K562 (cell line): ENCODE measurements at regions not wholly inside any gene's neighbourhood (a gene's known extent, or its start where the extent isn't known, plus 50 kb on each side); places are given as distances from the start of the nearest gene placed in this dataset.
A peak's percentile ranks its signal among the peaks of the same experiment; 100 is the strongest.

Experiments used
- ATAC-seq: fragments of 200-7000 bp; cut with Tn5 transposase; 3 replicates; pipeline ENCODE4 v1.9.1; 2020; ENCODE audit warnings: moderate library complexity
- BruUV-seq: library from RNA; stranded (reverse); fragments of 400-500 nt; replicated peaks from 2 replicates; lab custom pipeline; 2021; lab: Mats Ljungman, UMichigan
- CTCF ChIA-PET: fragments of 300-600 bp; formaldehyde crosslinking; extraction: SDS; loops from one replicate; lab custom pipeline; 2021; ENCODE audit warnings: low intra/inter-chr PET ratio; lab: Yijun Ruan, JAX
- POLR2A ChIA-PET: fragments of 300-600, 350-650 bp; sonication (Branson Sonifier 250); formaldehyde crosslinking; extraction: SDS; loops from one replicate; lab custom pipeline; 2021; ENCODE audit warnings: antibody characterized with exemption, inconsistent platforms; lab: Yijun Ruan, JAX
- DNase-seq, 4 experiments: peaks; one replicate each; pipeline versions ENCODE4 v3.0.0 to v3.0.0-alpha.2; 2011 to 2018; ENCODE audit warnings: low spot score in 3 of 4, mixed read lengths in 3 of 4; ENCODE audit errors: extremely low read depth in 1 of 4
- FAIRE-seq: peaks from 2 replicates; lab custom pipeline; 2011; peaks lifted over from hg19 to GRCh38; lab: Jason Lieb, UNC
- H2AFZ ChIP-seq: 2 replicates; pipeline ENCODE4 v1.6.0; 2011; ENCODE audit warnings: low read depth, low read length, control low read depth, inconsistent platforms
- H3K27ac ChIP-seq: fragments of 200-600 bp; 3 replicates; pipeline ENCODE4 v1.8.0; 2011; ENCODE audit warnings: low read depth, mild to moderate bottlenecking, control low read depth, inconsistent platforms, low read length, moderate library complexity, mixed read lengths; ENCODE audit errors: extremely low read depth
- H3K27me3 ChIP-seq, 2 experiments: fragments of 300-600 bp in 1 of 2; 2 replicates in 1 of 2; 3 replicates in 1 of 2; pipeline versions ENCODE4 v1.6.0 to v1.8.0; 2011; ENCODE audit warnings: inconsistent platforms in 2 of 2, low read length in 2 of 2, mild to moderate bottlenecking in 1 of 2, mixed read lengths in 1 of 2, moderate library complexity in 1 of 2; ENCODE audit not compliant: control insufficient read depth in 2 of 2, insufficient read depth in 2 of 2
- H3K36me3 ChIP-seq: fragments of 300-600 bp; 3 replicates; pipeline ENCODE4 v1.8.0; 2011; ENCODE audit warnings: mild to moderate bottlenecking, low read length, inconsistent platforms; ENCODE audit not compliant: control insufficient read depth, insufficient read depth
- H3K4me1 ChIP-seq, 2 experiments: fragments of 200-600 bp in 1 of 2; replicated peaks in 1 of 2; 2 replicates in 1 of 2; 3 replicates in 1 of 2; pipeline versions ENCODE4 v1.5.1 to v1.8.0; 2011; ENCODE audit warnings: inconsistent platforms in 2 of 2, low read length in 2 of 2, mild to moderate bottlenecking in 1 of 2, mixed read lengths in 1 of 2, moderate library complexity in 1 of 2; ENCODE audit not compliant: control insufficient read depth in 2 of 2, insufficient read depth in 2 of 2
- H3K4me2 ChIP-seq: 2 replicates; pipeline ENCODE4 v1.6.1; 2011; ENCODE audit warnings: low read length, control low read depth, inconsistent platforms, mixed read lengths; ENCODE audit not compliant: insufficient read depth
- H3K4me3 ChIP-seq: fragments of 200-600 bp; sonication (generic), shearing (Covaris generic); 2 replicates; pipeline ENCODE4 v1.5.1; 2016; ENCODE audit warnings: control low read depth, inconsistent platforms
- H3K79me2 ChIP-seq: fragments of 200-600 bp; 3 replicates; pipeline ENCODE4 v1.8.0; 2011; ENCODE audit warnings: low read length, inconsistent platforms; ENCODE audit not compliant: control insufficient read depth, insufficient read depth
- H3K9ac ChIP-seq, 2 experiments: 2 replicates each; pipeline versions ENCODE4 v1.6.0 to v1.6.1; 2011; ENCODE audit warnings: low read depth in 2 of 2, low read length in 2 of 2, control low read depth in 1 of 2, inconsistent platforms in 1 of 2, mild to moderate bottlenecking in 1 of 2, mixed read lengths in 1 of 2; ENCODE audit not compliant: insufficient read depth in 1 of 2
- H3K9me1 ChIP-seq: one replicate; pipeline ENCODE4 v1.6.0; 2011; ENCODE audit warnings: inconsistent platforms, mild to moderate bottlenecking, low read length, moderate library complexity; ENCODE audit not compliant: control insufficient read depth, insufficient read depth
- H3K9me3 ChIP-seq: replicated peaks from 2 replicates; pipeline ENCODE4 v1.5.1; 2011; ENCODE audit warnings: low read depth, low read length, inconsistent platforms; ENCODE audit not compliant: control insufficient read depth, insufficient read depth
- H4K20me1 ChIP-seq: replicated peaks from 2 replicates; pipeline ENCODE4 v1.6.1; 2011; ENCODE audit warnings: low read length, inconsistent platforms, mixed read lengths; ENCODE audit not compliant: control insufficient read depth, insufficient read depth
- GABPA ChIP-seq: fragments of 200-800 bp; sonication (Bioruptor generic); conservative IDR thresholded peaks from 2 replicates; pipeline ENCODE4 v1.6.1; 2016; ENCODE audit warnings: low read depth, missing genetic modification characterization, missing compliant biosample characterization
- TCFL5 ChIP-seq: fragments of 250-450 bp; sonication (Bioruptor Pico); conservative IDR thresholded peaks from 2 replicates; pipeline ENCODE4 v1.6.1; 2021; ENCODE audit warnings: mild to moderate bottlenecking, moderate library complexity, matching md5 sums
- USF2 ChIP-seq: sonication (generic); formaldehyde crosslinking; IDR thresholded peaks from 2 replicates; pipeline ENCODE4 v1.5.0; 2020; ENCODE audit warnings: missing genetic modification reagents
- ZNF668 ChIP-seq: fragments of 250-450 bp; sonication (Bioruptor Pico); IDR thresholded peaks from 2 replicates; pipeline ENCODE4 v1.8.0; 2022; ENCODE audit warnings: mild to moderate bottlenecking, inconsistent platforms
- WGBS: fragments of 100-300 bp; shearing (Covaris generic); methylation state at CpG from one replicate; pipeline ENCODE4 v1.1.6; 2016; ENCODE audit warnings: low coverage, mixed read lengths; ENCODE audit not compliant: insufficient coverage; ENCODE audit errors: missing lambda C conversion rate; 5-methylcytosine and 5-hydroxymethylcytosine counted together
- in situ Hi-C: fragments of 300-500 bp; cut with MboI; formaldehyde crosslinking; loops from 4 replicates; pipeline ENCODE4 v1.15.0; 2018; ENCODE audit warnings: inconsistent platforms, mixed read lengths
- intact Hi-C: fragments of 100-400 bp; cut with micrococcal nuclease; formaldehyde crosslinking; loops from 2 replicates; pipeline ENCODE4 v1.14.2; 2022

GRCh38 chr1:29803486-29803885 is 567.2 kb downstream of the PTPRU start:
- no peak for FAIRE-seq
- no peak overlapping the region for H3K4me3 ChIP-seq
- DNase-seq, result no peak
- H3K27me3 ChIP-seq, result peaks cover 0 to 34% of the 10 kb centered on the region in 2 experiments; a peak in 3 of 5 replicates
- no peak for ATAC-seq
- H3K79me2 ChIP-seq, result no peaks in the 10 kb centered on the region
- in situ Hi-C loops (loop anchor here (25.0 kb wide), 1 partner anchor 1366 kb away; no protein-coding TSS in a partner anchor), intact Hi-C loops (no loop called here)
- no peaks in the 10 kb centered on the region for H3K9me1 ChIP-seq
- ChIA-PET CTCF (no interaction called here), POLR2A (no interaction called here)
- H3K9ac ChIP-seq, result no peak overlapping the region
- TF ChIP-seq USF2 (CRISPR knock-in tag) (peak; percentile 42; the same call in 1 of the 2 replicates), ZNF668 (no peak)
- H2AFZ ChIP-seq, result no peak overlapping the region
- no peaks in the 10 kb centered on the region for H3K9me3 ChIP-seq
- H4K20me1 ChIP-seq, result no peaks in the 10 kb centered on the region
- no TSS peak for BruUV-seq
- no peak overlapping the region for H3K4me2 ChIP-seq
- no peak overlapping the region for H3K27ac ChIP-seq
- no peaks in the 10 kb centered on the region for H3K36me3 ChIP-seq
- peaks cover 7 to 8% of the 10 kb centered on the region in 2 experiments; a peak in 3 of 5 replicates for H3K4me1 ChIP-seq
- WGBS, result 2% methylated on average over 4 of the region's 4 CpGs

- Histone ChIP-seq H3K4me1 (peaks cover 7 to 8% of the 10 kb centered on the region in 2 experiments; a peak in 3 of 5 replicates), H3K27me3 (peaks cover 0 to 32% of the 10 kb centered on the region in 2 experiments; a peak in 3 of 5 replicates), H3K4me2 (no peak overlapping the region), H2AFZ (no peak overlapping the region), H3K9me3 (no peaks in the 10 kb centered on the region), H4K20me1 (no peaks in the 10 kb centered on the region), H3K9ac (no peak overlapping the region), H3K4me3 (no peak overlapping the region), H3K9me1 (no peaks in the 10 kb centered on the region), H3K27ac (no peak overlapping the region), H3K36me3 (no peaks in the 10 kb centered on the region), H3K79me2 (no peaks in the 10 kb centered on the region)
- 0 out of 2 replicates have a peak, but pooled peaks have one; percentile 27 for TF ChIP-seq GABPA (tag)
- no peak for TF ChIP-seq TCFL5 (CRISPR knock-in tag)
- FAIRE-seq (no peak), ATAC-seq (no peak), DNase-seq (no peak)
- 2% methylated on average over 21 of the region's 21 CpGs for WGBS
- no TSS peak for BruUV-seq
- ChIA-PET CTCF (no interaction called here), POLR2A (no interaction called here)
- intact Hi-C loops, result no loop called here
- in situ Hi-C loops, result loop anchor here (25.0 kb wide), 1 partner anchor 1365 kb away; no protein-coding TSS in a partner anchor
Measured at GRCh38 chr1:29802181-29803068, 566.1 kb downstream of the PTPRU start.
